Neural cell (in vitro differentiated cells): ENCODE measurements at regions not wholly inside any gene's neighbourhood (a gene's known extent, or its start where the extent isn't known, plus 50 kb on each side); places are given as distances from the start of the nearest gene placed in this dataset.
"Not testable (repeated sequence)": the region's sequence is repeated elsewhere in the genome, so short reads cannot be mapped to it uniquely, and the experiment has no call there.

ENCODE experiments used
- REST ChIP-seq: IDR thresholded peaks from 2 replicates; pipeline ENCODE4 v1.6.1; 2012; ENCODE audit warnings: borderline replicate concordance
- TAF1 ChIP-seq: IDR thresholded peaks from 2 replicates; pipeline ENCODE4 v1.6.1; 2012; ENCODE audit warnings: low read depth

GRCh38 chr20:30574337-30574736 lies 683.1 kb upstream of the DEFB115 start:
- not testable (repeated sequence) for TF ChIP-seq REST, TAF1
